ENCODE measurements at regions not wholly inside any gene's neighbourhood (a gene's known extent, or its start where the extent isn't known, plus 50 kb on each side); places are given as distances from the start of the nearest gene placed in this dataset.

DNA sequence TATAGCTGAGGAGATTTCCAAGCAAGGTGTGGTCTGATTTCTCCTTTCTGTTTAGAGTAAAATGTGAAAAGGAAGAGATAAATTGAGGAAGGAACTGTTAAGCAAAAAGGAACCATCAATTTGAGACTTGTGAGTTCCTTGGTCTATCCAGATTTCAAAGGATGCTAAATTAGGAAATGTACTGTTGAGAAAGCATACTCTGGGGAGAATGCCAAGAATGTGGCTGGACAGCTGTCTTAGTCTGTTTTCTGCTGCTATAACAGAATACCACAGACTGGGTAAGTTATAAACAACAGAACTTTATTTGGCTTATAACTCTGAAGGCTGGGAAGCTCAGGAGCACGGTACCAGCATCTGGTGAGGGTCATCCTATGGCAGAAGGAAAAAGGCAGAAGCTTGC is 1097.2 kb downstream of the TDRD15 start:
- TF ChIP-seq TAF1 (IDR thresholded peaks at IDR 0.05; ENCODE audit: borderline replicate concordance, insufficient read depth, low read length), result no peak
- TF ChIP-seq REST (IDR thresholded peaks at IDR 0.05; ENCODE audit: insufficient read depth in 1 of 2, low read depth in 2 of 2, low read length in 2 of 2), result no peak
- no peak for TF ChIP-seq POLR2AphosphoS5 (IDR thresholded peaks at IDR 0.05; ENCODE audit: low read depth, low read length)
- no peak for TF ChIP-seq SIN3A (IDR thresholded peaks at IDR 0.05; ENCODE audit: borderline replicate concordance, insufficient read depth, low read length)
- TF ChIP-seq FOXP2 (optimal IDR thresholded peaks at IDR 0.05; ENCODE audit: borderline replicate concordance, extremely low read depth, extremely low read length, insufficient read depth), result no peak

DNA sequence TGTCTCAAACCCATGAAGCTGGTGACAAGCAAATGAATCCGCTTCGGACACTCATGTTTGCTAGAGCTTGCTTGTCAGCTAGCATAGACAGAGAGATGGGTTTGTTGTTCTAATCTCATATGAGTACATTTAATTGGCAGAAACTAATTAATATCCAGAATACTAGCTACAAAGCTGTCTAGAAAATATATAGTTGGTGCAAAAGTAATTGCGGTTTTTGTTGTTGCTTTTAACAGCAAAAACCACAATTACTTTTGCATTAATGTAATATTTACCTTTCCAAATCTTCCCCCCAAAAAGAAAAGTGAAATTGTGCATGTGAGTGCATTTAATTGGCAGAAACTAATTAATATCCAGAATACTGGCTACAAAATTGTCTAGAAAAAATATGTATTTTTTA is 1115.2 kb downstream of the TDRD15 start:
- TF ChIP-seq POLR2AphosphoS5 (IDR thresholded peaks at IDR 0.05; ENCODE audit: low read depth, low read length), result no peak
- TF ChIP-seq SIN3A (IDR thresholded peaks at IDR 0.05; ENCODE audit: borderline replicate concordance, insufficient read depth, low read length), result no peak
- no peak for TF ChIP-seq REST (IDR thresholded peaks at IDR 0.05; ENCODE audit: insufficient read depth in 1 of 2, low read depth in 2 of 2, low read length in 2 of 2)
- TF ChIP-seq TAF1 (IDR thresholded peaks at IDR 0.05; ENCODE audit: borderline replicate concordance, insufficient read depth, low read length), result no peak
- no peak for TF ChIP-seq FOXP2 (optimal IDR thresholded peaks at IDR 0.05; ENCODE audit: borderline replicate concordance, extremely low read depth, extremely low read length, insufficient read depth)

DNA sequence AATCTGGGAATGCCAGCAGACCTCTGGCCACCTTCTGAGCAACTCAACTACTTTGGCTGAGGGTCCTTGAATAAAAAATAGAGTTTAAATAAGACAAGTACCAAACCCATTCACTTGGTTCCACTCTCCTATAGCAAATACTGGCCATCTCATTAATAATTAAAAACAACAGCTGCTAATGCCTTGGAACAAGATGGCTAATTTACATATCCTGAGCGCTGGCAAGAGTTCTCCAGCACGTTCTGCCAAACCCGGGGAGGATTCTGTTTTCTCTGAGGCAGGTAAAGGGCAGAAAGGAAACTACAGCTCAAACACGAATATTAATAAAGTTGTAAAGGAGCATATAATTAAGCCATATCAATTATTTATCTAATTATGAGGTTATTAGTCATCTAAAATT is 1123.7 kb downstream of the TDRD15 start:
- TF ChIP-seq REST (IDR thresholded peaks at IDR 0.05; ENCODE audit: insufficient read depth in 1 of 2, low read depth in 2 of 2, low read length in 2 of 2) (no peak), POLR2AphosphoS5 (IDR thresholded peaks at IDR 0.05; ENCODE audit: low read depth, low read length) (no peak), TAF1 (IDR thresholded peaks at IDR 0.05; ENCODE audit: borderline replicate concordance, insufficient read depth, low read length) (no peak), FOXP2 (optimal IDR thresholded peaks at IDR 0.05; ENCODE audit: borderline replicate concordance, extremely low read depth, extremely low read length, insufficient read depth) (no peak), SIN3A (IDR thresholded peaks at IDR 0.05; ENCODE audit: borderline replicate concordance, insufficient read depth, low read length) (no peak)

GRCh38 chr2:22248851-22249250 is 1125.1 kb downstream of the TDRD15 start:
- TF ChIP-seq TAF1 (IDR thresholded peaks at IDR 0.05; ENCODE audit: borderline replicate concordance, insufficient read depth, low read length) (no peak), SIN3A (IDR thresholded peaks at IDR 0.05; ENCODE audit: borderline replicate concordance, insufficient read depth, low read length) (no peak), POLR2AphosphoS5 (IDR thresholded peaks at IDR 0.05; ENCODE audit: low read depth, low read length) (no peak), FOXP2 (optimal IDR thresholded peaks at IDR 0.05; ENCODE audit: borderline replicate concordance, extremely low read depth, extremely low read length, insufficient read depth) (no peak), REST (IDR thresholded peaks at IDR 0.05; ENCODE audit: insufficient read depth in 1 of 2, low read depth in 2 of 2, low read length in 2 of 2) (no peak)

DNA sequence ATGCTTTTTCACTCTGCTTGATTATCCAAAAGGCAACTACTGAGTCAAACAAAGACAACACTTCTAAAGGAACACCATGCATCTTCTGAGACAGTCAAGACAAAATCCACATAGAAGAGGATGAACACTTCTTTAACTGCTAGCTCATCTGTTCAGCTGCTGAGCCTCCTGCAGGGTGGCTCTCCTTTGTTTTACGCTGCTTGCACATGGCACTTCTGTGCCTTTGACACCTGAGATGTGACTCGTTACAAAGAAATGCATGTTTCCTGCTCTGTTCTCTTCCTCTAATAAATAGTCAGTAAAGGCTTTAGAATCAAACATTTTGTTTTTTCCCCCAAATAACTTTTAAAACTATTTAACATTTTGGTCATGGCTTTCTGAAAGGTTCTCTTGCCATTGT is 1129.4 kb downstream of the TDRD15 start:
- no peak for TF ChIP-seq SIN3A (IDR thresholded peaks at IDR 0.05; ENCODE audit: borderline replicate concordance, insufficient read depth, low read length)
- no peak for TF ChIP-seq TAF1 (IDR thresholded peaks at IDR 0.05; ENCODE audit: borderline replicate concordance, insufficient read depth, low read length)
- TF ChIP-seq POLR2AphosphoS5 (IDR thresholded peaks at IDR 0.05; ENCODE audit: low read depth, low read length), result no peak
- no peak for TF ChIP-seq FOXP2 (optimal IDR thresholded peaks at IDR 0.05; ENCODE audit: borderline replicate concordance, extremely low read depth, extremely low read length, insufficient read depth)
- TF ChIP-seq REST (IDR thresholded peaks at IDR 0.05; ENCODE audit: insufficient read depth in 1 of 2, low read depth in 2 of 2, low read length in 2 of 2), result no peak

All from PFSK-1 (cell line).